ENCODE measurements at regions not wholly inside any gene's neighbourhood (a gene's known extent, or its start where the extent isn't known, plus 50 kb on each side); places are given as distances from the start of the nearest gene placed in this dataset.

DNA sequence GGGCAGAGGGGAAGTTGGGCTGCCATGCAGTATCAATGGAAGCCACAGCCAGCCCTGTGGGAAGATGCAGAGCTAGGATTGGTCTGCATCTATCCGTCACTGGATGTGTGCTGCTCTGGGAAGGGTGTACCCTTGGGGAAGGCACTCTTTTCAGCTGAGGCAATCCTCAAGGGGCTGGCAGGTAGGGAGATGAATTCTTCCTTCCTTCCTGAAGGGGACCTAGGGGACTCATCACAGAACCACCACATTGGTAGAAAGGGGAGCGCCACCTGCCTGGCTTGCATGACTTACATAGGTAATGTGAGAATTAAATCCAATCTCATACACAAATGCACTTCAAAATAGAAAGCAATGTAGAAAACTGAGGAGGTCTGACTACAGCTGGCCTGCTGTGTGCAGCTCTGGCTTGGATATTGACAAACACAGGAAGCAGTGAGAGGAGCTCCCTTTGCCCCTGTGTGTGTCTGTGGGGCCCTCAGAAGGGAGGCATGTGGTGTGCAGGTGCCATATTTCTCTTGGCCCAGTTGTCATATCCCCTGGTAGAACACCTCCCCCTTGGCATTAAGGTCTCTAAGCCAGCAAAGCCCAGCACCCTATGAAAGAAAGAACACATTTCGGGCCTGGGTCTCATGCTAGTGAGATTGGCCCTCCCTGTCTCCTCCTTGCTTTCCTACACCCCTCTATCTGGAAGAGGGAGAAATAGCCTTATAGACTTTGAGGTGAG lies 260.3 kb upstream of the MOCS1 start:
- DNase-seq (ENCODE audit: low spot score) = no peak

DNA sequence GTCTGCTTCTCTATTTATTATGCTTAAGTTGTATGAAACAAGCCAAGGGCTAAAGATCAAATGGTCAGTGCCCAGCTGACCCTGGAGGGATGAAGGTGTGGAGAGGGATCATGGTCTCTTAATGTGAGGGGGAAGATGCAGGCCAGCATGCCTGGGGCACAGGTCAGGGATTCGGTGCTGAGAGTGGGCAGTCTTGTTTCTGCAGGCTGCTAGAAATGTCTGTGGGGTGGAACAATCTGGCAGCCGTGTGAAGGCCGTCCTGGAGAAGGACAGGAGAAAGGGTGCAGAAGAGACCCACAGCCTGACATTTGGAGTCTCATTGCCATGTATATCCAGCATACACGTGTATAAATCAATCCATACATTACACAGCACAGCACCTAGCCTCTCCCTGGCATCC lies 258.3 kb upstream of the MOCS1 start:
- no peak for DNase-seq (ENCODE audit: low spot score)

DNA sequence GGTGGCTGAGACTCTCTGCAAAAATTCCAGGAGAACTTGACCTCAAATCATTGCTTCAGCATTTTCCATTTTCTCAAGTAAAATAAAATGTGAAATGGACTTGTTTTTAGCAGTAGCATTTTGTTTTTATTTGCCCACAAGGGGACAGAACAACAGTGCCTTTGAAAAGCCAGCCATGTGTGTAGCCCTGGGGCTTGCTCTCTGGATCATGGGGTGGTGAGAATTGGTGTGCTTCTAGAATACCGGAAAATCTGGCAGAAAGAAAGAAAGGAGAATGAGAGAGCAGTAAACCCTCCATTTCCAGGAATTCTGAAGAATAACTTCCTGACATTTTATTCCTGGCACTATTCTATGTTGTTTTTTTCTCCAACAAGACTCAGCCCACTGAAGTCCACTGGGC lies 254.7 kb upstream of the MOCS1 start:
- no peak for DNase-seq (ENCODE audit: low spot score)

DNA sequence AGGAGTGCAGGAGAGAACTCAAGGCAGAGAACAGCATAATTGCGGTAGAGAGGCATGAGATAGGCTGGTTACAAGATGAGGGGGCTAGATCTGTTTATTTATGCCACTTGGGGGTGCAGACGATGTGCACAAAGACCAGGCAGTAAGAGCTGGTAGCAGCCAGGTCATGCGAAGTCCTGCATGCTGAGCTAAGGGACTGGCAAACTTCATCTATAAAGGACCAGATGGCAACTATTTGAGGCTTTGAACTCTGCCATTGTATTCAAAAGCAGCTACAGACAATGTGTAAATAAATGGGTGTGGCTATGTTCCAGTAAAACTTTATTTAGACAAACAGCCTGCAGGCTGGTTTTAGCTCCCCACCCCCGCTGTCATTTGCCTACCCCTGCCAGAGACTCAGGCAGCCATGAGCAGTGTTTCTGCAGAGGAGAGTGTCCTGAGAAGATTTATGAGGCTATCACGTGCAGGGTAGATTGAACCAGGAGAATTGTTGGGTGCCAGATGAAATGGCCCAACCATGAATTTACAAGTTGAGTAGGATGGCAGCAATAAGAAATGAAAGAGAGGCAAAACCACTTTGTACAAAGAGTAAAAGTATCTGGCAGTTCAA lies 253.4 kb upstream of the MOCS1 start:
- DNase-seq (ENCODE audit: low spot score) = no peak

DNA sequence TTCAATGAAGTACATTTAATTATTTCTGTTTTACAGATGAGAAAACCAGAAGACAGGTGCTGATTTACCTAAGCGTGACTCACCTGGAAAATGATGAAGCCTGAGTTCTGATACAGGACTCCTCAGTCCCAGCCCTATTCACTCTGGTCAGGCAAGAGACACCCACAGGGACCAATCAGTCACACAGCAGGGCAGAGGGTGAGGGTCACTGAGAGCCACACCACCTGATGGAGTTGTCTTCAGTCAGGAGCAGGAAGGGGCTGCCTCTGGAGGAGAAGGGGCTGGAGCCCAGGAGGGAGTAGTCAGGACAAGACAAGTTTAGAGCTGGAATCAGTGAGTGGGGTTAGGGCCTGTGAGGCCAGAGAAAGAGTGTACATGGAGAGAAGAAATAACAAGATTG lies 251.2 kb upstream of the MOCS1 start:
- DNase-seq (ENCODE audit: low spot score) = no peak

DNA sequence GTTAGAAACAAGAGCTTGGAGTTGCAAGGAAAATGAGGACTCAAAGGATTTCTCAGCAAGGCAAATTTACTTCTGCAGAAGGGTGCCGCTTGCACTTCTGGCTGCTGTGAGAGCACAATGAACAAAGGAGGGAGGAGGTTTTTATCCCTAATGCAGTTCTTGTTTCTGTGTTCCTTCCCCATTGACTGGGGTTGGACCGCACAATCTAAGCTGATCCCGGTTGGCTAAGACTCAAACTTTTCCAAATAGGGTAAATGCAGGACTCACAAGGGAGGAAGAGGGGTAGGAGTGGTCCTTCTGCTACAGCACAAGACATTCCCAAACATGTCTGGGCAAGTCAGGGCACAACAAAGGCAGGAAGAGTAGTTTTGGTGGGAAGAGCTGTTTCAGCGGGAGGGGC lies 249.6 kb upstream of the MOCS1 start:
- no peak for DNase-seq (ENCODE audit: low spot score)

DNA sequence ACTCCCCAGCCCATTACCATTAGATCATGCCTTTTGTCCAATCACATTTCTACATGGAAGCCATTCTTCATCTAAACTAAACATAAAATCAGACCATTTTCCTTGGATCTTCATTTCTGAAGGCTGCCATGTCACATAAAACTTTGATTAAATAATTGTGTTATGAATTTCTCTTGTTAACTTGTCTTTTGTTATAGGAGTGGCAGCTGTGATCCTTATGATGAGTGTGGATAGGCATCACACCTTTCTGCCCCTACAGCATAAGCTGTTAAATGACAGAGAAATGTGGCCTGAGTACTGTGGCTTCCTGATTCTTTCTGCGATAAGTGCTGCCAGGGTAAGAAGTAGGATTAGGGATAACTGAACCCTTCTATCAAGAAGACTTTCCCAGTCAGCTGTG lies 247.1 kb upstream of the MOCS1 start:
- DNase-seq (ENCODE audit: low spot score) = no peak

DNA sequence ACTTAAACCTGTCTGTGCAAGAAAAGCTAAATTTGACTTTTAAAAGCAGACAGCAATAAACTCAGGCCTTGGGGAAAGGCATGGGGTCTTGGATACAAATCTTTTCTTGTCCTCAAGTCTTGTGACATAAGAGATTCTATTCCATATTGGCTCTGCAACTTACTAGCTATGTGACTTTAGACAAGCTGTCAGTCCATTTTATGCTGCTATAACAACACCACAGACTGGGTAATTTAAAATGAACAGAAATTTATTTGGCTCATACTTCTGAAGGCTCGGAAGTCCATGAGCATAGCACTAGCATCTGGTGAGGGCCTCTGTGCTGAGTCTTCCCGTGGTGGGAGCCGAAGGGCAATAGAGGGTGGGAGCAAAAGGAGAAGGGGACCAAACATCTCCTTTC lies 246.0 kb upstream of the MOCS1 start:
- DNase-seq (ENCODE audit: low spot score) = no peak

DNA sequence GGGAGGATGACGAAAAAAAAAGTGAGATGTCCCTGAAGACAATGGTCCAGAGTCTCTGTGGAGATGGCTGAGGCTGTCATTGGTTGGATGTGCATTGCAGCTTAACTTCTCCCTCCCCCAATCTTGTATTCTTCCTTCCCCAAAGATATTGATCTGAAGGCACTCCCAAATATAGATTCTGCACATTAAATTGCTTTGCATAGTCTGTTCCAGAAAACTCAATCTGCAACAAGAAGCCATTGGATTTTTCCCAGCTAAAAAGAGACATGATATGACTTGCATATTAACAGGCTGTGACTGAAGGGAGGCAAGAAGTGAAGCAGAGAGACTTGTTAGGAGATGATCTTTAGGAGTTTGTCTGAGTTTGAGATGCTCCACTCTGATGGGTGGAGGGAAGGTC lies 245.2 kb upstream of the MOCS1 start:
- DNase-seq (ENCODE audit: low spot score) = no peak

DNA sequence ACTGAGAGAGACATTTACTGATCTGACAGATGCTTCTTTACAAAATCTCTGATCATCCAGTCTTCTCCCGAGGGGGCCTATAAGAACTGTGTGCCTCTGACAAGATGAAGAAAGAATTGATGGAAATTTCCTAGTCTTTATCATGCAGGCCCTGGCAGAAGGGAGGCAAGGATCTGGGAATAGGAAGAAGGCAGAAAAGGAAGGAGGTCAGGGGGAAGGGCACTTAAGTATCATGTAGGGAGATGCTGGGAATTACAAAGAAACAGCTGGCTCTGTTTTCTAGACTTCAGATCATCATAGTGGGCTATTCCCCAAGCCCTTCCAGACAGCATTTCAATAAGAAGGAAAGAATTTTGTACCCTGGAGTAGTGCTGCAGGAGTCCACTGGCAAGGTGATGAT lies 243.3 kb upstream of the MOCS1 start:
- DNase-seq (ENCODE audit: low spot score) = no peak

DNA sequence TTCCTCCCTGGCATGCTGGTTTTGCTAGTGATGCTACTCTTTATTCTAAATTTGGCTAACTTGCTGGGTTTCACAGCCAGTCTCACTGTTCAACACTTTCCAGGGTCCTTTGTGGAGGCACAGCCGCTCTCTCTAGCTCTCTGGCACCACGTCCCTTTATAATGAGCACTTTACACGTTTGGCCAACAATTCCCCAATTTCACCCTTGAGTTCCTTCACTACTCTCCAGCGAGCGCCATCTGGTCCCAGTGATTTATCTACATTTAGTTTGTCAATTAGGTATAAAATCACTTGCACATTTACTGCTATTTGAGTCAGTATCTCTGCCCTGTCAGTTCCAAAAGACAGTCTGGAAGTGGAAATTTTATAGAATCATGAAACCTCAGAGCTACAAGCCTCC lies 241.9 kb upstream of the MOCS1 start:
- no peak for DNase-seq (ENCODE audit: low spot score)

DNA sequence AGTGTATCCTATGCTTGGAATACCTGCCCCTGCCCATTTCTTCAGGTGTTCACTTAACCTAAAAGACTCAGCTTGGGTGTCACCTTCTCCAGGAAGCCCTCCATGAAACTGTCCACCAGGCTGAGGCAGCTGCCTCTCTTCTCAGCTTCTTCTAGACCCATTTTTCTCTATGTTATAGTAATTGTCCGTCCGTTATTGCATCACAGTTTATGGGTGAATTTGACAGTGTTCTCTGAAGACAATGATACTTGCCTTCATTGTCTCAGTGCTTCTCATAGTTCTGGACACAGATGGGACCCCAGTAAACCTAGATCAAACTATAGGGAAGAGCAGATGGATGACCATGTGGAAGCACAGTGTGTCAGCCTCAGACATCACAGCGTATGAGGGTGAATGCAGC lies 238.0 kb upstream of the MOCS1 start:
- no peak for DNase-seq (ENCODE audit: low spot score)

DNA sequence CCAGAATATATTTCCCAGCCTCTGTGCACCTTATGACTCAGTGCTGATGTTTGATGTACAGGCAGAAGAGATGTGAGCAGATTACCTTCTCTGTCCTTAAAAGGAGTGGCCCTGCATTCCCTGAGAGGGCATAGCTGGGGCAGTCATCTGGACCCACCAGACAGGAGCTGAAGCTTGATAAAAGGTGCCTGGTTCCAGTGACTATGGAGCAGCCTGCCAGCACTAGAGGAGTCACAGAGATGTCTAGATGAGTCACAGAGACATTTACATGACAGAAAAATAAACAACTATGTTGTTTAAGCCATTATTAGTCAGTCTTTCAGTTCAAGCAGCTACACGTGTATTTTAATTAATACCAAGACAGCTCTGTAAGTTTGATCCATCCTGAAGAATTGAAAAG lies 237.1 kb upstream of the MOCS1 start:
- DNase-seq (ENCODE audit: low spot score) = no peak

DNA sequence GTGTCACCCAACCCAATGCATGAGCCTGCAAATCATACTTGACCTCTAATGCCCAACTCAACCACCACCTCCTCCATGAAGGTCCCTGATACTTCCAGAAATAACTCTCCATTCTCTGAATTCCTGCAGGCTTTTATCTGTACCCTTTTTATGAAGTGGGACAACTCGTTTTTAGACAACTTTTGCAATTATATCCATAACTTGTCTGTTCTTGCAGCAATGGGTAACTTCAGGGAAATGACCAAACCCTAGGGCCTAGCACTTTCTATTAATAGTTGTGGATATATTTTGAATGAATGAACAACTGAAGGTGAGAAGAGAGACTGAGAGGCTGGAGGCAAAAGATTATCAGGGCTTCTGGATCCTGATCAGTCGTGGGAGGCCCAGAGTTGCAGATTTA lies 236.6 kb upstream of the MOCS1 start:
- DNase-seq (ENCODE audit: low spot score) = no peak

DNA sequence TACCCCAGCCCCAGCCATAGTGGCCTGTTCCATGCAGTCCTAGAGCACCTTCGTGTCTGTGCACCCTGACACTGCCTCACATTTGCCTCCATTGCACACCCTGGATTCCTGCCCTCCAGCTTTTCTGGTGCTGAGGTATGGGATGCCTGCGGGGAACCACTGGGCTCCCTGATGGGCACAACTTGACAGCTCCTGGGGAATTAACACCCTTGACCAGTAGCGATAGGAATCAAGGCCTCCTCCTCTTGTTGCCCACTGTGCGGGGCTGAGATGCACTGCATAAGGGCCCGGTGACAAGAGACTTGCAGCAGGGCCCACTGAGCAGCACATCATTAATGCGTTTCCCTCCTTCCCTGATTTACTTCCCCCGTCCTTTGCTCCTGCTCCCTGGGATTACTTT lies 235.6 kb upstream of the MOCS1 start:
- DNase-seq (ENCODE audit: low spot score) = no peak

DNA sequence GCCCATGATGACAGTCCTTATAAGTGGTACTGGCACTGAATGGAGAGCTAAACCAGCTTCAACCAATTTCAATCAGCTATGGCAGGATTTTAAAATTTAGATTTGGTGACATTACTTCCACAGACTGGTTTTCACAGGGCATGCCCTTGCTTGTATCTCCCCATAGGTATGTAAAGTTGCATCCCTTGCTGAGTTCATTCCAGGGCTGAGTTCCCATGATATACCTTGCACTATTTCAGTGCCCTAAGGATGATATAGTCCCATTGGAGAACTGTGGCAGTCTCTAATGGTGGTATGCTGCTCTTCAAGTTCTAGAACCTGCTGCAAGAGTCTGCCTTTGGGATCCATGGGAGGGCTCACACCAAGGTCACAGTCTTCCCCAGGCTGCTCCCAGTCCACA lies 232.7 kb upstream of the MOCS1 start:
- no peak for DNase-seq (ENCODE audit: low spot score)

DNA sequence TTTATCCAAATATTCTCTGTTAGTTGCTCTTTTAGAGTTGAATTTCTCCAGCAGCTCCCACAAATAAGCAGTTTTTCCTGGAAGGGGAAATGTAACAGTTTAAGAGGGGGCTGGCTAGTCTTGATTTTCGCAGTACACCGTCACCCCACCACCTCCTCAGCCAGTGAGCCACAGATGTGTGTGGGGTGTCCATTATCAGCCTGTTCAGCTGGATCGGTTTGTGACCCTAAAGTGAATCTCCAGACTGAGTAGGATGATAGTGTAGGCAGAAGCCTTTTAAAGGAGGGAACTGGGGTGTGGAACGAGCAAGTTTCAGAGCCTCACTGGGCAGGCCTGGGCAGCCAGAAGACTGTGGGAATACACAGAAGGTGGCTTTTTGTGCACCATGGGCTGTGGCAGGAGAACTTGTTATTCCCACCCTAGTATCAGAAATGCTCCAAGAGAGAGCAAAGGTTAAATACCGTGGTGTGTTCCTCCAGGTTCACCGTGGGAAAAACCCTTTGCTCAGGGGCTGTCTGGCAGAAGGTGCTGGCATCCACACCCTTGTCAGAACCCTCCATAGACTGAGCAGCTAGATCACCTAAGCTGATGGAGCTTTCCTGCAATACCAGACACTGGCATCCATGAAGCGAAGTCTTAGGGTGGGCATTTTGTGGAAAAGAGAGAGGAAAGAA lies 230.9 kb upstream of the MOCS1 start:
- no peak for DNase-seq (ENCODE audit: low spot score)

DNA sequence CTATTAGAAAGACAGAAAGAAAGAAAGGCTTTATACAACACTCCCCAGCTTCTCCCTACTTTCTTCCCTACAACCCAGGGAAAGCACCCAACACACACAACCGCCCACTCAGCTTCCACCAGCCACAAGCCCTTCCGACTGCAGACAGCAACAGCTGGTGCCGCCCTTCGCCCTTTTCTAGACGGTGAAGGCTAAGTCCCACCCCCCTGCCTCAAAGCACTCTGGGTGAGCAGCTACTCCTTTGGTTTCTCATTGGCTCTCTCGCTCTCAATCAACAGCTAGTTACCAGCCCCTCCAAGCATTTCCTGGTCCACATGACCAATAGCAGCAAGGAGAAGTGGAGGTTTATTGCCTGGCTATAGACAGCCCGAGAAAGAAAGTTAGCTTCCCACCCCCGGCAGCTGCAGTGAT lies 230.1 kb upstream of the MOCS1 start:
- no peak for DNase-seq (ENCODE audit: low spot score)

DNA sequence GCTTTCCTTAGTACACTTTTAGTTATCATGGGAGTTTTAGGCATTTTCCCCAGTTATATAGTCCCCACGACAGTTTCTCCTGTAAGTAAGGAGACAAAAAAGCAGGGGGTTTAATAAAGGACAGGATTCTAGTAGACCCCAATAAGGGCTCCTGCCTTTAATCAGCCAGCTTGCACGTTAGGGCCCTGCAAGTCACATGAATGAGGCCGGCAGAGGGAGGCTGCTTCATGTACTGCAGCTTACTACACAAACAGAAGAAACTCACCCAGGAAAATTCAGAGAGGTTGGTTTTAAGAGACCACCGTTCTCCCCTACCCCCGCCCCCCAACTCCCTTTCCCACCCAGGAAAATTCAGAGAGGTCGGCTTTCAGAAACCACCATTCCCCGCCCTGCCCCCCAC lies 229.7 kb upstream of the MOCS1 start:
- DNase-seq (ENCODE audit: low spot score) = no peak

DNA sequence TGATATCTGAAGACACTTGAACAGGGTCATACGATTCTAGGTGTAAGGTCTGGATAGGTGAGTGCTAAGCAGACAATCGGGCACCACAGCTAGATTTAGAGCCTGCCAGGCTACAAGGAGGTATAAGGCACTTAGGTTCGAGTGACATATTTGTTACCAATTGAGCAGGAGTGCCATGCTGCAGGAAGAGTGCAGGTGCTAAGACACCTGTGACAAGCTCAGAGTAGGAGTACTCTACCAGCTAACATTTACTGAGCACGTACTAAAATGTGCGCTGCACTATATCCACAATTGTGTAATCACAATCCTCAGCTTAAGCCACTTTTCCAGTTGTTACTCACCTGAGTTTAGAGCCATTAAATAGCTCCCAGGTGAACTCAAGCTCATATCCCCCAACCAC lies 227.8 kb upstream of the MOCS1 start:
- DNase-seq (ENCODE audit: low spot score) = no peak

DNA sequence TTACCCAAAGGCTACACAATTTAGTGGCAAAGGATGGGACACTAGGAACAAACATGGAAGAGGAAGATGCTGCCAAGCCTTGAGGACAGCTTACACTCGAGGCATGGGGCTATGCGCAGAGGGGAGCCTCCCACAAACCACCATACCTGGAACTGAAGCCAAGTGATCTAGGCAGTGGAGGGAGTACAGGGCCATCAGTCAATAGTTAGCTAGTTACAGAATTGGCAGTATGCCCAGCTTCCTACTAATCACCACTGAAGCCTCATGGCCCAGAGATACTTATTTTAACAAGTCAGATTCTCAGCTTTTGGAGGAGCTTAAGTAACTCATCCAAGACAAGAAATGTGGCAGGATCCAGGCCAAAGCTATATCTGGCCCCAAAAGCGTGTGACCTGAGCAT lies 226.6 kb upstream of the MOCS1 start:
- no peak for DNase-seq (ENCODE audit: low spot score)

DNA sequence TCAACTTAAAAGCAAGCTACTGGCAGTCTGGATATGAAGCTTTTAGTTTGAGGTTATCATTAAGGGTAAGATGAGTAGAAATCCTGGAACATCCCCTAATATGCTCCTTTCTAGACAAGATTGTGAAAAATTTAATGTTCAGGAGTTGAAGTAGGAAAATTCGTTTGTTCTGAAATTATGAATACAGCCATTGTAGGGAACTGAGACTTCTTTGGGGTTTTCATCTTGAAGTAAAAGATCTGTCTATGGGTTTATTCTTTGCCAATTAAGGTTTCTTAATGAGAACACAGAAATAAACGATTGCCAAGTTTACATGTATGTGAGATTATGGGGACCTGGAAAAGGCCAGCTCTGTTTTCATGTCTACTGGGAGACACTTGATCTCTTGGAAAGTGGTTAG lies 225.6 kb upstream of the MOCS1 start:
- DNase-seq (ENCODE audit: low spot score) = no peak

DNA sequence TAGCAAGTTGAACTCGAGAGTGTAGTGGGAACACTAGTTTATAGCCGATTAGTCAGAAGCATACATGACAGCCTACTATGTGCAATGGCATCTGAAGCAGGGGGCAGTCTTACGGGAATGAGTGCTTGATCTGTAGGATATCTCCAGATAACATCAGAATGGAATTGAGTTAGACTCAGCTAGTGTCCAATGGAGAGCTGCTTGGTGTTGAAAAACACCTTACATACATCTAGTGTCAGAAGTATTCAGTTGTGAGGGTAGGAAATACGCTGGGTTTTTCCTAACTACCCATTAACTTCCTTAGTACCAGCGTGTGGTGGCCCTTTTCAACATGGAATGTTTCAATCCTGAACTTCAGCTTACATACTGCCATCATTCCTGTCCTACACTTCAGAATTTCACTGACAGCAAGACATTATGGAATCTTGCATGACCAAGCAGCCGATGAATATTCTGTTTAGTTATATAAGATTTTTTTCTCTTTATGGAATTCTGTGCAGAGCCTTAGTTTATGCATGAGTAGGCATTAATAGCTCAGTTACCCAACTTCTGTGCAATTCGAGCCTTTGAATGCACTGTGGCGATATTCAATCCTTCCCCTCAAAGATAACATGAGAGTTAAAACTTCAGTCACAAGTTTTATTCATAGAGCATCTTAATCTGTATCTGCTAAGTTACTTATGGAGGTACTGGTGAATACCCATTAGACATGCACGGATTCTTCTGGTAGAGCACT lies 218.6 kb upstream of the MOCS1 start:
- no peak for DNase-seq (ENCODE audit: low spot score)

All from germinal center (tissue), 1 donor.